ENCODE measurements at regions not wholly inside any gene's neighbourhood (a gene's known extent, or its start where the extent isn't known, plus 50 kb on each side); places are given as distances from the start of the nearest gene placed in this dataset.

- TF ChIP-seq POLR2AphosphoS5 (IDR thresholded peaks at IDR 0.05; ENCODE audit: low read depth, low read length) (no peak), SIN3A (IDR thresholded peaks at IDR 0.05; ENCODE audit: borderline replicate concordance, insufficient read depth, low read length) (no peak), FOXP2 (optimal IDR thresholded peaks at IDR 0.05; ENCODE audit: borderline replicate concordance, extremely low read depth, extremely low read length, insufficient read depth) (no peak)
- TF ChIP-seq, protein P1, sequence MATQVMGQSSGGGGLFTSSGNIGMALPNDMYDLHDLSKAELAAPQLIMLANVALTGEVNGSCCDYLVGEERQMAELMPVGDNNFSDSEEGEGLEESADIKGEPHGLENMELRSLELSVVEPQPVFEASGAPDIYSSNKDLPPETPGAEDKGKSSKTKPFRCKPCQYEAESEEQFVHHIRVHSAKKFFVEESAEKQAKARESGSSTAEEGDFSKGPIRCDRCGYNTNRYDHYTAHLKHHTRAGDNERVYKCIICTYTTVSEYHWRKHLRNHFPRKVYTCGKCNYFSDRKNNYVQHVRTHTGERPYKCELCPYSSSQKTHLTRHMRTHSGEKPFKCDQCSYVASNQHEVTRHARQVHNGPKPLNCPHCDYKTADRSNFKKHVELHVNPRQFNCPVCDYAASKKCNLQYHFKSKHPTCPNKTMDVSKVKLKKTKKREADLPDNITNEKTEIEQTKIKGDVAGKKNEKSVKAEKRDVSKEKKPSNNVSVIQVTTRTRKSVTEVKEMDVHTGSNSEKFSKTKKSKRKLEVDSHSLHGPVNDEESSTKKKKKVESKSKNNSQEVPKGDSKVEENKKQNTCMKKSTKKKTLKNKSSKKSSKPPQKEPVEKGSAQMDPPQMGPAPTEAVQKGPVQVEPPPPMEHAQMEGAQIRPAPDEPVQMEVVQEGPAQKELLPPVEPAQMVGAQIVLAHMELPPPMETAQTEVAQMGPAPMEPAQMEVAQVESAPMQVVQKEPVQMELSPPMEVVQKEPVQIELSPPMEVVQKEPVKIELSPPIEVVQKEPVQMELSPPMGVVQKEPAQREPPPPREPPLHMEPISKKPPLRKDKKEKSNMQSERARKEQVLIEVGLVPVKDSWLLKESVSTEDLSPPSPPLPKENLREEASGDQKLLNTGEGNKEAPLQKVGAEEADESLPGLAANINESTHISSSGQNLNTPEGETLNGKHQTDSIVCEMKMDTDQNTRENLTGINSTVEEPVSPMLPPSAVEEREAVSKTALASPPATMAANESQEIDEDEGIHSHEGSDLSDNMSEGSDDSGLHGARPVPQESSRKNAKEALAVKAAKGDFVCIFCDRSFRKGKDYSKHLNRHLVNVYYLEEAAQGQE (IDR thresholded peaks at IDR 0.05; ENCODE audit: insufficient read depth in 1 of 2, low read depth in 2 of 2, low read length in 2 of 2) = no peak
Observed at GRCh38 chr2:142681952-142682351, 195.5 kb upstream of the KYNU start.
